Epidermal melanocyte (primary cell): ENCODE measurements at regions not wholly inside any gene's neighbourhood (a gene's known extent, or its start where the extent isn't known, plus 50 kb on each side); places are given as distances from the start of the nearest gene placed in this dataset.

Experiments used
- DNase-seq: peaks from one replicate; pipeline ENCODE4 v3.0.0; 2011; ENCODE audit warnings: low spot score; ENCODE audit not compliant: insufficient read length

DNA sequence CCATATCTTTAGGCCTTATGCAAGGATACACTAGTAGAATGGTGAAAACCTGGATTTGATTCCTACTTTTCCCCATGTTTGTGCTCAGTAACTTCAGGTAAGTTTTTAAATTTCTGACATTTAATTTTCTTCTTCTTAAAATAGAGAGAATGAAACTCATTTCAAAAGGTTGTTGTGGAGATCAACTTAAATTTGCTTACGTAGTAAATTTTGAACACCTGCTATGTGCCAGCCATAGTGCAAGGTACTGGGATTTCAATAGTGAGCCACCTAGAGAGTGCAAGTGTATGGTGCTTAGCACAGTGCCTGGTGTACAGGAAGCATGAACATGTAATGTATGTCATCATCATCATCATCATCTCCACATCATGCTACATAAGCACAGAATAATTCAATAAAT lies 73.6 kb upstream of the SMIM36 start:
- DNase-seq: no peak

DNA sequence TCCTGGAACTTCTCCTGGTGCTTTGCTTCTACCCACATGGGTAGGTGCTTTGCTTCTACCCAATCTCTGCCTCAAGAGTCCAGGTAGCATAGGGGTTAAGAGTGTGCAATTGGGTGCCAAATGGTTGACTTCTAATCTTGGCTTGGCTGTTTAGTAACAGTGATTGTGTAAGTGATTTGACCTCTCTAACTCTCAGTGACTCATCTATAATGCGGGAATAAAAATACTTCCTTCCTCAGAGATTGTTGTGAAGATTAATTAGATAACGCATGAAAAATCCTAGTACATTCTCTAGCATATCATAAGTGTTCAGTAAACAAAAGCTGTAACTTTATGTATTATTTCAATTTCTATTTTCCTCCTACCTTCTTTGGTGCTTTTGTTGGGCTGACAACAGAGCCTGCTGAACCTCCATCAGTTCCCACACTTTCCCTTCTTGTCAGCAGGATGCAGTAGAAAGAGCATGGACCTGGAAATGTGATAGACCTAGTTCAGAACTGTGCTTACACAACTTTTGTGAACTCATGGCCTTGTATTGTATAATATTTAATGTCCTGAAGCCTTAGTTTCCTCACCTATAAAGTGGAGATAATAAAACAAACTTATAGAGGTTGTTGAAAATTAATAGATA lies 72.9 kb upstream of the SMIM36 start:
- DNase-seq: no peak

DNA sequence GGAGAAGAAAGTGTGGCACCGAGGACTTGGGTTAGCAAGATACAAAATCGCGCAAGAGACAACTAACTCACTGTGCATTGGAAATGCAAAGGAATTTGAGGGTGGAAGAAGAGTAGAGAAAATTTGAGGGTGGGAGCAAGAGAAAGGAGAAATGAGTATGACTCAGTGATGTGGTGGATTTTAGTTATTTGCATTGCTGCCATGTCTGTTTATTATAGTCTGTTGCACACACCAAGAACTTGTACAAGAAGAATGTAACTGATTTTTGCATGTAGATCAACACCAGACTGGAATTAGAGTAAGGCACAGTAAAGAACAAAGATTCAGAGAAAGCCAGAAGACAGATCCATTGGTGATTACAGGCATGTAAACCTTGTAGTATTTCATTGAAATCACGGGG lies 71.6 kb upstream of the SMIM36 start:
- DNase-seq: no peak

DNA sequence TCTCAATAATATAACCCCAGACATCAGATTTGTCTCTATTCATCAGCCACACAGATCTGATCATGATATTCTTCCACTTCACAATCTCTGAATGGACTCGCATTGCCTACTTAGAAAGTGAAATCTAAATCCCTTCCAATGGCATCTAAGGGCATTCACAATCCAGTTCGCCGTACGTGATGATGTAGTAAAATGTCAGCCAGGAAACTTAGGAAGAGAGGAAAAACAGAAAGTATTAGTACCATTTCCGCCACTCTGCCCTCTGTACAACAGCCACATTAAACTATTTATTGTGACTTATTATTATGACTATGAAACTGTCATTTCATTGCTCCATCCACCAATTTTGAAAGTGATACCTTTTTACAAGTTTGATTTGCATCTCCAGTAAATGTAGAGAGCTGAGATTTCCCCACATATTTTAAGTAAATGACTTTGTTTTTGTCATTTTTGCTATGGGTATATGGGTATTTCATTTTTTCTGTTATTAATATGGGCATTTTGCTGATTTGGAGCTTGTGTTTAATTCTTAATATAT lies 69.4 kb upstream of the SMIM36 start:
- no peak for DNase-seq

DNA sequence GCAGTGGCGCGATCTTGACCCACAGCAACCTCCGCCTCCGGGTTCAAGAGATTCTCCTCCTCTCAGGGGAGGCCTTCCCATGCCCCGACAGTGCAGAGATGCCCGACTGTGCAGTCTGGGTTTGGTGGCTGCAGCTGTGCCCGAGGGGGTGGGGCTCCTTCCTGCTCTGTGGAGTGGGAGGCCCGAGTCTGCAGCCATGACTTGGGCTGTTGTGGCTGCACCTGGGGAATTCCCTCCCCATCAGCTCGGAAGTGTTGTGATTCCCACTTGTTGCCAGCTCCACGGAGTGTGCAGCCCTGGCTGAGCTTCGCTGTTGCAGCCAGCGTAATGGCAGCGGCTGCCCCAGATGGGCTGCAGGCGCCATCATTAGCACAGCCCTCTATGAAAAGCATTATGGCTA lies 66.4 kb upstream of the SMIM36 start:
- no peak for DNase-seq

DNA sequence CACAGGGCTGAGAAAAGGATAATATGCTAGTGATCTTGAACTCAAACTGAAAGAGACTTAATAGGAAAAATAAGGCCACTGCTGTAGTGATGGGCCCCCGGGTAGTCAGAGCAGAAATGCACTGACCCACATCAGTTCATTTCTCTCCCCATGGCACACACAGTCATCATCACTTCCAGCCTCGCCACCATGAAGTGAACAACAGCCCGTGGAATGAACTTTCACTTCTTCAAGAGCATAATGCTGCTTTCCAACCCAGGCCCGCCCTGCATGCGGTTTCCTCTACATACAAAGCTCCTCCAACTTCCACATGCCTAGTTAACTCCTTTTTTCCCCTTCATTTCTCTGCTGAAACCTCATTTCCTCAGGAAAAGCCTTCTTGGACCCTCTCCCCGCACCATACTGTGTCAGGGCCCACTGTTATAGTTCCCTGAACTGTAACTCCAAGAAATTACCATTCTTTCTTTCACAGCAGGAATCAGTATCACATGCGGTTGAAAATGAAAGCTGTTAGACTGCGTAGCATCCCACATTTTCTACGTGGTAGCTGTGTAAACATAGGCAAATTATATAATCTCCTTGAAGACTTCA lies 65.8 kb upstream of the SMIM36 start:
- no peak for DNase-seq

DNA sequence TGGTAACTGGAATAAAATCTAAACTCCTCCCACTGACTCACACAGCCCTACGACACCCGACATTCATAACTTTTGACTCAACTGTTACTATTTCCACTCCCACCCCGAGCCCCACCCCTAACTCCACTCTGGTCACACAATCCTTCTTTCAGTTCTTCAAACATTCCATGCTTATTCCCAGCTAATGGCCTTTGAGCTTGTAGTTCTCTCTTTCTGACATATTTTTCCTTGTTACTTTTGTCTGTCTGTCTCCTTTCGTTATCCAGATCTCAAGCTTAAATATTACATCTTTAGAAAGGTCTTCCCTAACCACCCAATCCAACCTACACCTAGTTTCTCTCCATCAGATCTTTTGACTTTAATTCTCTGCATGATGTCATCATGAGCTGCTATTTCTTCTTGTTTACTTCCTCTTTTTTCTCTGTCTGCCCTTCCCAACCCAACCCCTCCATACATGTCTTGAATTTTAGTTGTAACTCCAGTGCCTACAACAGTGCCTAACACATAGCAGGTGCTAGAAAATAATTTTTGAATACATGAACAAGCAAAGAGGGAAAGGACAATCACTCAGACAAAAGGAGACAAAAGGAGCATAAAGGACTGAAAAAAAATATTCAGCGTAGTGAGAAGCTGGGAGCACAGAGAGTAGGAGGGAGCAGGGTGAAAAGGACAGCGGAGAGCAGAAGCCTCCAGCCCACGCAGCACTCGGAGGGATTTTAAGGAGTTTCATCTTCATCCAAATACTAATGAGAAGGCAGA lies 65.2 kb upstream of the SMIM36 start:
- DNase-seq: no peak

DNA sequence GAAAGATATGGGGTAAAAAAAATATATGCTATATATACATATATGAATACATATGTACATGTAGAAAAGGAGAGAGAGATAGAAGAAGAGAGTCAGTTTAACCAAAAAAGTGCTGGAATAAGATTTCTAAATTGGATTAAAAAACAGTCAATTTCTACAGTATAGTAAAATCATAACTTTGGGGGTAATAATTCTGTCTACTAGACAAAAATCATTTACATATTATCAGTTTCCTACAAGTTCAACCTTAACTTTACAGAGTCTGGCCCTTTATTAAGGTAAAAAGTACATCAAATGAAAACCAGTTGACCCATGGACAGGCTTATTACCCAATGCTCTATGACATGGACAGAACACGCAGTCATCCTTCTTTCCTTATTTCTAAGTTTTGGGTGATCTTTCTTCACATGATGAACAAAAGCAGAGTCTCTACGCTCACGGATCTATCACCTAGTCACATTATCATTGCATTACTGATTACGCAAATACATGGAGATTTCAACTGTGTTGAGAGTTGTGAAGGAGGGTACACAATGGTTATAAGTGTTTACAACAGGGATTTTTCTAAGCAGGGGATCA lies 63.9 kb upstream of the SMIM36 start:
- no peak for DNase-seq

DNA sequence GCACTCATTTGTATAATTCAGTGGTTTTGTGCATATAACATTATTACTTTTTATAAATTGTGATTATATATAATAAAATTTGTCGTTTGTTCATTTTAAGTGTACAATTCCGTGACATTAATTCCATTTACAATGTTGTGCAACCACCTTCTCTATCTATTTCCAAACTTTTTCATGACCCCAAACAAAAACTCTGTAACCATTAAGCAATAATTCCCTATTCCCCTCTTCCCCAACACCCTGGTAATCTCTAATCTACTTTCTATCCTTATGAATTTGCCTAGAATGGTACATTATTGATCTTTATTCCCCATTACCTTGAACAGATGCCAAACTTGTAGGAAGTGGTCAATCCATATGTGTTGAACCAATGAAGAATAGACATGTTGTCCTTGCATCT lies 61.3 kb upstream of the SMIM36 start:
- no peak for DNase-seq

DNA sequence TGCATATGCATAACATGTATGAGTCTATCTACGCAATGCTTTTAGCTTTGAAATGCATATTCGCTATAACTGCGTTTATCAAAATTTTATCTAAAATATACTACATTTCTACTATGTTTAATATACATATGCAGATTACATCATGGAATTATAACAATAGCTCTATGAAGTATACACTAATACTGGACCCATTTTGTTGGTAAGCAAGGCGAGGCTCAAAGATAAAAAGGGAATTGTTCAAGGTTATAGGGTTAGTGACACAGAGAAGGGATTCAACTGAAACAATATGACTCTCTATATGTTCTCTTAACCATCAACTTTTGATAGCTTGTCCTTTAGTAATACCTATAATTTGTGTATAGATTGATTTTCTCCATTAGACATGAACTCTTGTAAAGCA lies 60.9 kb upstream of the SMIM36 start:
- no peak for DNase-seq

DNA sequence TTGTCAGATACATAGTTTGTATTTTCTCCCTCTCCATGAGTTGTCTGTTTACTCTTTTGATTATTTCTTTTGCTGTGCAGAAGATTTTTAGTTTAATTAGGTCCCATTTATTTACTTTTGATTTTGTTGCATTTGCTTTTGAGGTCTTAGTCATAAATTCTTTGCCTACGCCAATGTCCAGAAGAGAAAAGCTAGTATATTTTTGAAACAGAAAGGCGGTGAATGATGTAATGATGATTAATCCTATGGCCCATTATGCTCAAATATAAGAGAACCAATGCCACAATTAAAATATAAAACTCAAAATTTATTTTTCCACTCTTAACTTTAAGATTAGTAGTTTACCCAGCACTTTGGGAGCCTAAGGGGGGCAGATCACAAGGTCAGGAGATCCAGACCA lies 59.8 kb upstream of the SMIM36 start:
- no peak for DNase-seq

DNA sequence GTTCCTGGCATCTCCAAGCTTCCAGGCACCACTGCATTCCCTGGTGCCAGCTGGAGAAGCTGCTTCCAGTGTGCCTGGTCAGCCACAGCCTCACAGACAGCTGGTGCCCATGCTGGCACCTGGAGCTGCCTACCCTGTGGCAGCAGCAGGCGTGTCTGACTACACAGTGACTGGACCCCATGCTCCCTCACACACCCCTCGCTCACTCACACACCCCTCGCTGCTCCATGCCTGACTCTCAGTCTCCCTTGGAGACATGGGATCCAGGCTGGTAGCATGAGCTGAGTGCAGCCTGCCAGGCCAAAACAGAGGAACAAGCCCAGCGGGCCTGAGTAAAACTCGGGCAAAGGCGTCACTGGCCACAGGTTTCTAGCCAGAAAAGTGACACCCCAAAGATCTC lies 59.1 kb upstream of the SMIM36 start:
- no peak for DNase-seq

DNA sequence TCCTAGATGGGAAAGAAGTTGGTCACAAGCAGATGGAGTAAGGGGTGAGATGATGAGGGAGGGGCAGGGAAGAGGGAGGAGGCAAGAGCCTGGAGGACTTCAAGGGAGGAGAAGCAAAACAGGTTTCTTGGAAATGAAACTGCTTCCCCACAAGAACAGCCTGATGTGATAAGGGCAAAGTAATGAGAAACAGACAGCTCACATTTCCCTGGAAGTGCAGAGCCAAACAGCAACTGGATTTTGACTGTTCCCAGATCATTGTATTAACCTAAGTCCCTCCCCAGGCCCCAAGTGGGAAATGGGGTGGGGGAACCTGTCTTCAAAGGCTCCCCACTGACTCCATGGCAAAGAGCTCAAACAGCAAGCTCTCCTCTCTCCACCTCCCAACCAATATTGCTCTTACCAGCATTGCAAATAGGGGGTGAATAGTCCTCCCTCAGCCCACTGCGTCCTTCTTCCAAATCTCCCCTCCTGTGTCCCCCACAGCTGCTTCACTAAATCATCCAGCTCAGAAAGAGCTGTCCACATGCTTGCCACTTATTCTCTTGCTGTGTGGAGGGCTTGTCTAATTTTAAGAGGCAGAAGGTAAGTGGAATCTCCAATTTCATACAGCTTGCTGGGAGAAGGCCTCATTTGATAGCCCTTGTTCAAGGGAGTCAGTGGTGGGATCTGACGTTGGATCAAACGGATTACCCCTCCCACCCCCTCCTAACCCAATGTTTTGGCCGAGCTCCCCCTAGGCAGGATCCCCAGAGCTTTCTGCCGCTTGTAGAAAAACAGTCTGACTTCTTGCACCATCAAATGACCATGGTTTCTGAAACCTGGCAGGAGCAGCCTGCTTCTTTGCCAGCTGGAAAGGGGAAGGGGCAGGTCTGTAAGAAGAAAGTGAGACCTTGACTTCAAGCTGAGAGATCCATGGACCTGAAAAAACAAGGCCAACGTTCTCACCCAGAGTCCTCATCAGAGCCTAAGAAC lies 56.3 kb upstream of the SMIM36 start:
- no peak for DNase-seq

DNA sequence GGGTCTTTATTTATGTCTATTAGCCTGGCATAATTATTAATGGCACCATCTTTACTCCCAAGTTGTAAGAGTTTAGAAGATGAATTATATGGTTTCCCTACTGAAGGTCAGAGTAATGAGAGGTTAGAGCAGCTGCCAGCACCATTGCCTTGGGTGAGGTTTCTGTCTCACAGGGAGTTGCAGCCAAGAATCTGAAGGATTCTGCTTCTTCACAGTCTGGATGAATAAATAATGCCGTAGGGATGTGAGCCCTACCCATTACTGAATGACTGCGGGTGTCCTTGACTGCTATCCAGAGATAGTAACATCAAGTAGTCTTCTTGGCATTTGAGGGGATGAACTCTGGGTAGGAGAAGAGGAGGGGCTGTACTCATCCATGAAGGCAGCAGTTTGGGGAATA lies 52.8 kb upstream of the SMIM36 start:
- DNase-seq: no peak

DNA sequence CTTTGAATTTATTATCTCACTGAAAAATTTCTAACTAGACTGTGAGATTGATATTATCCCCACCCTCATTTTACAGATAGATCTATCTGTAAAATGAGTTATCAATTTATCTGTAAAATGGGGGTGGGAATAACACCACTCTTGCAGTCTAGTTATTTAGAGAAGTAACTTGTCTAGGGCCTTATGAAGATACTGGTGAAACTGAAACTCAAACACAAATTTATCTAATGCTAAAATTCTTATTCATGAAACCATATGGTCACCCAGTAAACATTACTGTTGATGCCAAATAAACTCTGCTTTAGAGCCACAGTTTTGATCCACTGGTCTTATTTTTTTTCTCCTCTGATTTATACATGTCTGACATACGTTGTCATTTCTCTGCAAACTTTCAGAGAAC lies 52.1 kb upstream of the SMIM36 start:
- DNase-seq: no peak

DNA sequence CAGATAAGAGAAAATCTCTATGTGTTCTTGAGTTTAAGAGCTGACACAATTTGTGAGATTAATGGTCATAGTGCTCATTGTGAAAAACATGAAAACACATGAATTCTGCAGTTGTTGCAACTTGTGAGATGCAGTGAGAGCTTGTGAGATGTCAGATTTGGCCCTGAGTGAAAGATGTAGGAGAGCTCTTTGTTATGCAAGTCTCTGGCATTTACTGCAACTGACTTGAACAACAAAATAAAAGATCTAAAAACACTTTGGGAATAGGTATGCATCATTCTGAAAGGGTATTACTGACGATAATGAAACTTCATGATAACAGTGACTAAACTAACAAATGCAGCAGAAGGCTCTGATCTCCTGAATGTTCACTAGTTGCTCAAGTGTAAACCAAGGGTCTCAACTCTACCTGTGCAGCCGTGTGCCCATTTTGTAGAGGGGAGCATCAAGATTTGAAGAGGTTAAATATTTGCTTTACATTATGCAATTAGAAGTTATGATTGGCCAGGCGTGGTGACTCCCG lies 50.8 kb upstream of the SMIM36 start:
- DNase-seq: no peak

DNA sequence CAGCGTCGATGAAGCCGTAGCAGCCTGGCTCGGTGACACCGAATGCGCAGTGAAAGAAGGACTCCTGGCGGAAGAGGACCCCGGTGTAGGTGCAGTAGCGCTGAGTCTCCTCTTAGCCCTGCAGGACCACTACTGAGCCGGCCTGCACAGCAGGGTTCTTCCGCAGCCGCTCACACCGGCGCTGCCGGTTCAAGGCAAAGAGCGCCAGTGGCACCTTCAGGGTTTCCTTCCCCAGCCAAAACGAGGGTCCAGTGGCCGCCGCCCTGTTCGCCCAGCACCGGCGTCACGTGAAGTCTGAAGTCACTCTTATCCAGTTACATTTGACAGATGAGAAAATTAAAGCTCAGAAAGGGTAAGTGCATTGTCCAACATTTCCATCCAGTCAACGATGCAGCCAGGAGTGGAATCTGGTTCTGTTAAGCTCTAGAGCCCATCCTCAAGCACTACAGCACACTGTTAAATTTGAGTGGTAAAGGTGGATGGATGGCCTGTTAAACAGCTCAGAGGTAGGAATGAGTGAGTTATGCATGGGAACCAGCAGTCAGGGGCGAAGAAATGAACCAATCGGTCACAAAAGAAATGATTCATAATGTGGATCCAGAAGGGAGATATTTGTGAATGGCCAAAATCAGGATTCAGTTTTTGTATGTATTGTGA lies 50.2 kb upstream of the SMIM36 start:
- DNase-seq: no peak
